ENCODE measurements at regions not wholly inside any gene's neighbourhood (a gene's known extent, or its start where the extent isn't known, plus 50 kb on each side); places are given as distances from the start of the nearest gene placed in this dataset.

DNA sequence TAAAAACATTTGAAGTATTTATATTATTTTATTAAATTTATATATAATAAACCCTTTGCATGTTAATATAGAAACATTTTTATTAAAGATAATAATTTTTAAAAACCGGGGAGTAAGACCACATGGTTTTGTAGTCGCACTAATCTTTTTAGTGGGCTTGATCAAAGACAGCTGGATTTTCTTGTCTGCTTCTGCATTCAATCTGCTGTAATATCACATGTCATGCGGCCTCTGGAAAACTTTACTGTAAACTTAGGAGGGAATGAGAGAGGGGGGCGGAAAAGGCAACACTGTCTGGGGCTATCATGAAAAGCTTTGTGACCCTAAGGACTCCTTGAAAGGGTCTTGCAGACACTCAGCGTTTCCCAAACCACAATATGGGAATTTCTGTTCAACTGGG, 62.8 kb upstream of the NLGN4X start:
- TF ChIP-seq ZNF274 (IDR thresholded peaks at IDR 0.05; ENCODE audit: low read depth, low read length) = no peak
- no peak for TF ChIP-seq SUZ12 (IDR thresholded peaks at IDR 0.05; ENCODE audit: extremely low read depth, insufficient read depth, insufficient read length)
- no peak for TF ChIP-seq YY1 (IDR thresholded peaks at IDR 0.05; ENCODE audit: insufficient read depth, insufficient read length)
- DNase-seq (ENCODE audit: low read depth, low spot score) = no peak
- Histone ChIP-seq H3K4me3 (ENCODE audit: insufficient read length, low read depth) (no peak overlapping the region), H3K9ac (ENCODE audit: insufficient read length, low read depth) (no peak overlapping the region), H3K27me3 (ENCODE audit: insufficient read depth, insufficient read length) (no peaks in the 10 kb centered on the region), H3K4me1 (ENCODE audit: insufficient read depth, insufficient read length) (no peaks in the 10 kb centered on the region), H3K36me3 (ENCODE audit: insufficient read depth, insufficient read length, low read length) (no peaks in the 10 kb centered on the region), H3K9me3 (ENCODE audit: insufficient read depth, low read length) (no peaks in the 10 kb centered on the region)

GRCh38 chrX:6283826-6284225, 55.2 kb upstream of the NLGN4X start:
- Histone ChIP-seq H3K27me3 (ENCODE audit: insufficient read depth, insufficient read length) (no peaks in the 10 kb centered on the region), H3K9ac (ENCODE audit: insufficient read length, low read depth) (no peak overlapping the region), H3K9me3 (ENCODE audit: insufficient read depth, low read length) (no peaks in the 10 kb centered on the region), H3K4me3 (ENCODE audit: insufficient read length, low read depth) (no peak overlapping the region), H3K4me1 (ENCODE audit: insufficient read depth, insufficient read length) (no peaks in the 10 kb centered on the region), H3K36me3 (ENCODE audit: insufficient read depth, insufficient read length, low read length) (no peaks in the 10 kb centered on the region)
- DNase-seq (ENCODE audit: low read depth, low spot score) = no peak
- TF ChIP-seq ZNF274 (IDR thresholded peaks at IDR 0.05; ENCODE audit: low read depth, low read length) (no peak), YY1 (IDR thresholded peaks at IDR 0.05; ENCODE audit: insufficient read depth, insufficient read length) (no peak), SUZ12 (IDR thresholded peaks at IDR 0.05; ENCODE audit: extremely low read depth, insufficient read depth, insufficient read length) (no peak)

- Histone ChIP-seq H3K4me1 (ENCODE audit: insufficient read depth, insufficient read length) (no peaks in the 10 kb centered on the region), H3K4me3 (ENCODE audit: insufficient read length, low read depth) (no peak overlapping the region), H3K9ac (ENCODE audit: insufficient read length, low read depth) (no peak overlapping the region), H3K27me3 (ENCODE audit: insufficient read depth, insufficient read length) (no peaks in the 10 kb centered on the region), H3K9me3 (ENCODE audit: insufficient read depth, low read length) (no peaks in the 10 kb centered on the region; the same call in 1 of the 2 replicates), H3K36me3 (ENCODE audit: insufficient read depth, insufficient read length, low read length) (no peaks in the 10 kb centered on the region)
- peak; percentile 38 for DNase-seq (ENCODE audit: low read depth, low spot score)
- TF ChIP-seq YY1 (IDR thresholded peaks at IDR 0.05; ENCODE audit: insufficient read depth, insufficient read length) (no peak), ZNF274 (IDR thresholded peaks at IDR 0.05; ENCODE audit: low read depth, low read length) (no peak), SUZ12 (IDR thresholded peaks at IDR 0.05; ENCODE audit: extremely low read depth, insufficient read depth, insufficient read length) (no peak)
Measured at GRCh38 chrX:6279277-6279909, 50.7 kb upstream of the NLGN4X start.
